Tibial nerve (tissue), 4 donors: ENCODE measurements at regions not wholly inside any gene's neighbourhood (a gene's known extent, or its start where the extent isn't known, plus 50 kb on each side); places are given as distances from the start of the nearest gene placed in this dataset.

Experiments
- DNase-seq, 2 donors: peaks; one replicate each; pipeline ENCODE4 v3.0.0-alpha.2; 2019; ENCODE audit warnings: low spot score in 2 of 2
- H3K27ac ChIP-seq, 4 donors: fragments of 200-600 bp; sonication (generic) in 3 of 4; one replicate each; pipeline ENCODE4 v1.5.1; 2017 to 2019; ENCODE audit warnings: mild to moderate bottlenecking in 1 of 4
- H3K27me3 ChIP-seq, 2 donors: fragments of 200-600 bp; sonication (generic) in 1 of 2; one replicate each; pipeline versions ENCODE4 v1.5.1 to v1.6.0; 2017 to 2019
- H3K36me3 ChIP-seq, 3 donors: fragments of 200-600 bp; sonication (generic); one replicate each; pipeline ENCODE4 v1.5.1; 2018 to 2019
- H3K4me1 ChIP-seq, 4 donors: fragments of 200-600 bp; sonication (generic) in 3 of 4; one replicate each; pipeline ENCODE4 v1.5.1; 2017 to 2019
- H3K4me3 ChIP-seq, 4 donors: fragments of 200-600 bp; sonication (generic) in 3 of 4; one replicate each; pipeline ENCODE4 v1.5.1; 2017 to 2019; ENCODE audit warnings: mild to moderate bottlenecking in 1 of 4, moderate library complexity in 1 of 4
- H3K9me3 ChIP-seq, 4 donors: fragments of 200-600 bp; sonication (generic) in 3 of 4; one replicate each; pipeline ENCODE4 v1.5.1; 2017 to 2019
- EP300 ChIP-seq, 2 donors: sonication (generic); formaldehyde crosslinking; IDR thresholded peaks; one replicate each; pipeline ENCODE4 v1.6.1; 2017; ENCODE audit warnings: antibody characterized with exemption in 2 of 2, mild to moderate bottlenecking in 1 of 2
- POLR2A ChIP-seq, 2 donors: fragments of 450-650 bp; IDR thresholded peaks; one replicate each; pipeline ENCODE4 v1.6.1; 2017; ENCODE audit warnings: antibody characterized with exemption in 2 of 2, mild to moderate bottlenecking in 2 of 2, moderate library complexity in 2 of 2
- WGBS, 2 donors: methylation state at CpG; one replicate each; pipeline ENCODE4 v1.1.5; 2018; 5-methylcytosine and 5-hydroxymethylcytosine counted together
- TF ChIP-seq, protein P1 (sequence below), 5 experiments: fragments of 200-600 bp in 3 of 5; fragments of 450-650 bp in 2 of 5; sonication (generic) in 3 of 5; IDR thresholded peaks; one replicate each; pipeline ENCODE4 v1.5.1; 2016 to 2019; ENCODE audit warnings: antibody characterized with exemption in 5 of 5, mild to moderate bottlenecking in 3 of 5, moderate library complexity in 2 of 5

DNA sequence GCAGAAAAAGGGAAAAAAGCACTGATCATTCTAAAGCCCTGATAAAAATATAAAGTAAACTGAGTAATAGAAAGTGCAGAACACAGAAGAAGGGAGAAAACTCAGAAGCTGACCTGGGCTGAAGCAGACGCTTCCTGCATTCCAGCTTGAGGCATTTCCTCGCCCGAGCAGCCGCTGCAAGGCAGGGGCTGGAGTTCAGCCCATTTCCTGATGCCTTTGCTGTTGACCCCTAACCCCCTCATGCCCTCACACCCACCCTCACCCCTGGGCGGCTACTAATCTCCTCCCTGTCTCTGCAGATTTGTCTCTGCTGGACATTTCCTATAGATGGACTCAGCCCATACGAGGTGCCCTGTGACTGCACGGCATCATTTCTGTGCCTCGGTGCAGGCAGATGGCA lies 227.8 kb downstream of the NPHP4 start:
- 11 to 14% methylated on average over 8 of the region's 8 CpGs for WGBS, 2 donors
- H3K36me3 ChIP-seq, result no peaks in the 10 kb centered on the region
- peaks cover 0 to 27% (median 0%) of the 10 kb centered on the region in 4 donors for H3K9me3 ChIP-seq
- no peak overlapping the region for H3K27ac ChIP-seq
- TF ChIP-seq, protein P1, sequence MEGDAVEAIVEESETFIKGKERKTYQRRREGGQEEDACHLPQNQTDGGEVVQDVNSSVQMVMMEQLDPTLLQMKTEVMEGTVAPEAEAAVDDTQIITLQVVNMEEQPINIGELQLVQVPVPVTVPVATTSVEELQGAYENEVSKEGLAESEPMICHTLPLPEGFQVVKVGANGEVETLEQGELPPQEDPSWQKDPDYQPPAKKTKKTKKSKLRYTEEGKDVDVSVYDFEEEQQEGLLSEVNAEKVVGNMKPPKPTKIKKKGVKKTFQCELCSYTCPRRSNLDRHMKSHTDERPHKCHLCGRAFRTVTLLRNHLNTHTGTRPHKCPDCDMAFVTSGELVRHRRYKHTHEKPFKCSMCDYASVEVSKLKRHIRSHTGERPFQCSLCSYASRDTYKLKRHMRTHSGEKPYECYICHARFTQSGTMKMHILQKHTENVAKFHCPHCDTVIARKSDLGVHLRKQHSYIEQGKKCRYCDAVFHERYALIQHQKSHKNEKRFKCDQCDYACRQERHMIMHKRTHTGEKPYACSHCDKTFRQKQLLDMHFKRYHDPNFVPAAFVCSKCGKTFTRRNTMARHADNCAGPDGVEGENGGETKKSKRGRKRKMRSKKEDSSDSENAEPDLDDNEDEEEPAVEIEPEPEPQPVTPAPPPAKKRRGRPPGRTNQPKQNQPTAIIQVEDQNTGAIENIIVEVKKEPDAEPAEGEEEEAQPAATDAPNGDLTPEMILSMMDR (IDR thresholded peaks at IDR 0.05), result no peak
- TF ChIP-seq POLR2A (IDR thresholded peaks at IDR 0.05) (no peak), EP300 (IDR thresholded peaks at IDR 0.05) (no peak)
- H3K4me1 ChIP-seq, result peaks cover 0 to 12% (median 0%) of the 10 kb centered on the region in 4 donors
- H3K27me3 ChIP-seq, result peaks cover 0 to 23% of the 10 kb centered on the region in 2 donors
- DNase-seq, result no peak
- H3K4me3 ChIP-seq, result no peak overlapping the region

DNA sequence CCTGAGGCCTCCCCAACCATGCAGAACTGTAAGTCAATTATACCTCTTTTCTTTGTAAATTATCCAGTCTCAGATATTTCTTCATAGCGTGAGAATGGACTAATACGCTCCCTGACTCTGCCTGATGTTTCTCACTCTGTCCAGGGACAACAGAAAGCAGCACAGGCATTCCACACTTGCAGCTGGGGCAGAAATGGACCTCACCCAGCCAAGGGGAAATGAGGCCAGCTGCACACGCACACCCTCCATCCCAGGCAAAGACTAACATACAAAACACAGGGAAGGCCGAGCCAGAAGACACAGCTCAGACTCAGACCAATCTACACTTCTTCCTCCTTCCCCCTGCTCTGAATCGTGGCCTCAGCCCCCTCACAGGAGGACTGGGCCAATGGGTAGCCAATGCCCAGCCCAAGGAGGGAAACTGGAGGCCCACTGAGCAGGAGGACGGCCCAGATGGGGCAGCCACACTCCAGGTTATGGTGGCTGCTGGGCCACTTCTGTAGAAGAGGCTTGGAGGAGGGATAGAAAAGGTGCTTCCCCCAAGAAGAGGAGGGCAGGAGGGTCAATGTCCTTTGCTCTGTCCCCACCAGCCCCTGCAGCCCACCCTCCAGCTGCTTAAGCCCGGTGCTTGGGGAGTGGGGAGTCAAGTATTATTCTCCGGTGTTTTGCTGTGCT lies 228.4 kb downstream of the NPHP4 start:
- Histone ChIP-seq H3K27ac (no peak overlapping the region), H3K27me3 (peaks cover 0 to 23% of the 10 kb centered on the region in 2 donors), H3K36me3 (no peaks in the 10 kb centered on the region), H3K9me3 (peaks cover 0 to 27% (median 0%) of the 10 kb centered on the region in 4 donors), H3K4me1 (peaks cover 0 to 6% (median 0%) of the 10 kb centered on the region in 4 donors), H3K4me3 (no peak overlapping the region)
- TF ChIP-seq, protein P1 (IDR thresholded peaks at IDR 0.05), result no peak
- TF ChIP-seq POLR2A (IDR thresholded peaks at IDR 0.05), result no peak
- TF ChIP-seq EP300 (IDR thresholded peaks at IDR 0.05), result no peak
- WGBS, 2 donors, result 49 to 57% methylated on average over 7 to 8 of the region's 8 CpGs
- DNase-seq, result no peak

- no peaks in the 10 kb centered on the region for H3K27me3 ChIP-seq
- no peak for DNase-seq
- TF ChIP-seq EP300 (IDR thresholded peaks at IDR 0.05) (no peak), POLR2A (IDR thresholded peaks at IDR 0.05) (no peak)
- TF ChIP-seq, protein P1 (IDR thresholded peaks at IDR 0.05), result no peak
Observed at GRCh38 chr1:5758859-5759578, 233.2 kb downstream of the NPHP4 start.

GRCh38 chr1:5758000-5758858 lies 234.0 kb downstream of the NPHP4 start:
- no peak for DNase-seq
- TF ChIP-seq, protein P1 (IDR thresholded peaks at IDR 0.05), result no peak
- TF ChIP-seq POLR2A (IDR thresholded peaks at IDR 0.05) (no peak), EP300 (IDR thresholded peaks at IDR 0.05) (no peak)
- no peaks in the 10 kb centered on the region for H3K4me1 ChIP-seq
- no peaks in the 10 kb centered on the region for H3K27me3 ChIP-seq
- WGBS, 2 donors, result 70 to 75% methylated on average over 17 to 18 of the region's 18 CpGs
- no peaks in the 10 kb centered on the region for H3K36me3 ChIP-seq
- H3K27ac ChIP-seq, result no peak overlapping the region
- H3K9me3 ChIP-seq, result peaks cover 0 to 17% (median 0%) of the 10 kb centered on the region in 4 donors
- no peak overlapping the region for H3K4me3 ChIP-seq

More at GRCh38 chr1:5758859-5759578, 233.2 kb downstream of the NPHP4 start:
- Histone ChIP-seq H3K4me3 (no peak overlapping the region), H3K27ac (no peak overlapping the region), H3K36me3 (no peaks in the 10 kb centered on the region), H3K4me1 (no peaks in the 10 kb centered on the region), H3K9me3 (peaks cover 0 to 25% (median 0%) of the 10 kb centered on the region in 4 donors)
- WGBS, 2 donors, result 69 to 78% methylated on average over 18 to 19 of the region's 19 CpGs
